ENCODE measurements at regions not wholly inside any gene's neighbourhood (a gene's known extent, or its start where the extent isn't known, plus 50 kb on each side); places are given as distances from the start of the nearest gene placed in this dataset.

DNA sequence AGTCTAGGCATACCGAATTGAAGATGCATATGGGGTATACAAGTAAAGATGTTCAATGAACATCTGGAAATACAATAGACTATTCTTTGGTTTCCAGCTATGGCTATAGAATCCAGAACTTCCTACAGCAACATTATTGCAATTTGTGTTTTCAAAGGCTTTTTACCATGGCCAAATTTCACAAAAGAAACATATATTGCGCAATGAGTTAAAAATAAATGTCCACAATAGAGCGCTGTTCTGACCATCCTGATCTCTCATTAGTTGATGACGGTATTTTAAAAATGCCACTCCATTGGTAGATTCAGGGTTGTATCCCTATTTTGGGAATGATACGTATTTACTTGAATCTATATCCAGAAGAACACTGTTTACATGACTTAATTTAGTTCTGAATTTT, 139.2 kb downstream of the LINC00632 start:
- Histone ChIP-seq H3K9me3 (no peaks in the 10 kb centered on the region), H3K36me3 (no peaks in the 10 kb centered on the region), H3K4me3 (no peak overlapping the region), H3K4me1 (replicated peaks) (no peaks in the 10 kb centered on the region), H3K27me3 (replicated peaks; ENCODE audit: insufficient read depth) (no peaks in the 10 kb centered on the region), H3K27ac (no peak overlapping the region)
- intact Hi-C loops (cut with DNase I): no loop called here
- DNase-seq (ENCODE audit: low spot score): no peak
- 94% methylated on average over 5 of the region's 5 CpGs for WGBS
- TF ChIP-seq POLR2A (IDR thresholded peaks at IDR 0.05) (no peak), POLR2AphosphoS5 (IDR thresholded peaks at IDR 0.05) (no peak)
- TF ChIP-seq, protein P1, sequence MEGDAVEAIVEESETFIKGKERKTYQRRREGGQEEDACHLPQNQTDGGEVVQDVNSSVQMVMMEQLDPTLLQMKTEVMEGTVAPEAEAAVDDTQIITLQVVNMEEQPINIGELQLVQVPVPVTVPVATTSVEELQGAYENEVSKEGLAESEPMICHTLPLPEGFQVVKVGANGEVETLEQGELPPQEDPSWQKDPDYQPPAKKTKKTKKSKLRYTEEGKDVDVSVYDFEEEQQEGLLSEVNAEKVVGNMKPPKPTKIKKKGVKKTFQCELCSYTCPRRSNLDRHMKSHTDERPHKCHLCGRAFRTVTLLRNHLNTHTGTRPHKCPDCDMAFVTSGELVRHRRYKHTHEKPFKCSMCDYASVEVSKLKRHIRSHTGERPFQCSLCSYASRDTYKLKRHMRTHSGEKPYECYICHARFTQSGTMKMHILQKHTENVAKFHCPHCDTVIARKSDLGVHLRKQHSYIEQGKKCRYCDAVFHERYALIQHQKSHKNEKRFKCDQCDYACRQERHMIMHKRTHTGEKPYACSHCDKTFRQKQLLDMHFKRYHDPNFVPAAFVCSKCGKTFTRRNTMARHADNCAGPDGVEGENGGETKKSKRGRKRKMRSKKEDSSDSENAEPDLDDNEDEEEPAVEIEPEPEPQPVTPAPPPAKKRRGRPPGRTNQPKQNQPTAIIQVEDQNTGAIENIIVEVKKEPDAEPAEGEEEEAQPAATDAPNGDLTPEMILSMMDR (IDR thresholded peaks at IDR 0.05): no peak

DNA sequence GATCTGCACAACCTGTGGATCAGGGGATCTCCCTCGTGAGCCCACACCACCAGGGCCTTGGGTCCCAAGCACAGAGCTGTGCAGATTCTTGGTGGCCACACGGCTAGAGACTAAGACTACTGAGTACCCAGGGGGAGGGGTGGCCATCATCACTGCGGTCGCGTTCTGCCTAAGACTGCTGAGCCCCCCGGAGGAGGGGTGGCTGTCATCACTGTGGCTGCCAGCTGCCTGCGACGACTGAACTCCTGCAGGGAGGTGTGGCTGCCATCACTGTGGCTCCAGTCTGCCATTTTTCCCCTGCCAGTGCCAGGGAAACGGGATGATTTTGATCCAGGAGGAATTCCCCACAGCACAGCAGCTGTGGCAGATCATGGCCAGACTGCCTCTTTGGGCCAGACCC, 141.7 kb upstream of the SPANXB1 start:
- no peak overlapping the region for H3K4me3 ChIP-seq
- H3K27ac ChIP-seq: no peak overlapping the region
- 99% methylated on average over 9 of the region's 9 CpGs for WGBS
- no peaks in the 10 kb centered on the region for H3K9me3 ChIP-seq
- H3K27me3 ChIP-seq (replicated peaks; ENCODE audit: insufficient read depth): no peaks in the 10 kb centered on the region
- no peaks in the 10 kb centered on the region for H3K36me3 ChIP-seq
- TF ChIP-seq POLR2A (IDR thresholded peaks at IDR 0.05) (no peak), POLR2AphosphoS5 (IDR thresholded peaks at IDR 0.05) (no peak)
- TF ChIP-seq, protein P1 (IDR thresholded peaks at IDR 0.05): no peak
- intact Hi-C loops (cut with DNase I): no loop called here
- no peak for DNase-seq (ENCODE audit: low spot score)
- no peaks in the 10 kb centered on the region for H3K4me1 ChIP-seq (replicated peaks)

DNA sequence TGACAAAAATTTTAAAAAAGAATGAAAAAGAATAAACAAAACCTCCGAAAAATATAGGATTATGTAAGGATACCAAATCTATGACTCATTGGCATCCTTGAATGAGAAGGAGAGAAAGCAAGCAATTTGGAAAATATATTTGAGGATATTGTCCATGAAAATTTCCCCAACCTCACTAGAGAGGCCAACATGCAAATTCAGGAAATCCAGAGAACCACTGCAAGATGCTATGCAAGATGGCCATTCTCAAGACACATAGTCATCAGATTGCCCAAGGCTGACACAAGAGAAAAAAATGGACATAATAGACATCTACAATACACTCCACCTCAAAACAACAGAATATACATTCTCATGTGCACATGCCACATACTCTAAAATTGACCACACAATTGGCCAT, 135.9 kb upstream of the SPANXB1 start:
- WGBS: 67% methylated on average over 1 of the region's 1 CpG
- no peaks in the 10 kb centered on the region for H3K36me3 ChIP-seq
- H3K4me3 ChIP-seq: no peak overlapping the region
- intact Hi-C loops (cut with DNase I): no loop called here
- no peak for DNase-seq (ENCODE audit: low spot score)
- H3K4me1 ChIP-seq (replicated peaks): no peaks in the 10 kb centered on the region
- H3K27me3 ChIP-seq (replicated peaks; ENCODE audit: insufficient read depth): no peaks in the 10 kb centered on the region
- no peaks in the 10 kb centered on the region for H3K9me3 ChIP-seq
- H3K27ac ChIP-seq: no peak overlapping the region
- TF ChIP-seq POLR2AphosphoS5 (IDR thresholded peaks at IDR 0.05): no peak
- TF ChIP-seq POLR2A (IDR thresholded peaks at IDR 0.05): no peak
- TF ChIP-seq, protein P1 (IDR thresholded peaks at IDR 0.05): no peak

DNA sequence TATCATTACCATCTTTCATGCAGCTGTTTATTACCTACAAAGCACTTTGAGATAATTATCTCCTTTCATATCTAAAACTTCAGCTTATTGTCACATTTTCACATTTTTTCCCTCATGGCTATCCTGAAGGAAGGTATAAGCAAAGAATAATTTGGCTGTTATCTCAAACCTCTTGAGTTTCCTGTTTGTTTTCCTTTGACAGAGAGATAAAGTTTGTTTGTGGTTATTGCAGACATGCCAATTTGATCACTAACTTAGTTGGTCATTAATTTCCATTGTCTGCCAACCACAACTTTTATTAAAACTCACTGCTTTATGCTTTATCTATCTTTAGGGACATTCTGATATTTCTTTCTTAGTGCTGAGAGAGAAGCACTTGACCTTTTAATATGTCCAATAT, 89.8 kb upstream of the SPANXB1 start:
- Histone ChIP-seq H3K27me3 (replicated peaks; ENCODE audit: insufficient read depth) (no peaks in the 10 kb centered on the region), H3K4me3 (no peak overlapping the region), H3K27ac (no peak overlapping the region), H3K4me1 (replicated peaks) (no peaks in the 10 kb centered on the region), H3K36me3 (no peaks in the 10 kb centered on the region), H3K9me3 (no peaks in the 10 kb centered on the region)
- intact Hi-C loops (cut with DNase I): no loop called here
- no peak for DNase-seq (ENCODE audit: low spot score)
- TF ChIP-seq POLR2AphosphoS5 (IDR thresholded peaks at IDR 0.05): no peak
- TF ChIP-seq, protein P1 (IDR thresholded peaks at IDR 0.05): no peak
- TF ChIP-seq POLR2A (IDR thresholded peaks at IDR 0.05): no peak

DNA sequence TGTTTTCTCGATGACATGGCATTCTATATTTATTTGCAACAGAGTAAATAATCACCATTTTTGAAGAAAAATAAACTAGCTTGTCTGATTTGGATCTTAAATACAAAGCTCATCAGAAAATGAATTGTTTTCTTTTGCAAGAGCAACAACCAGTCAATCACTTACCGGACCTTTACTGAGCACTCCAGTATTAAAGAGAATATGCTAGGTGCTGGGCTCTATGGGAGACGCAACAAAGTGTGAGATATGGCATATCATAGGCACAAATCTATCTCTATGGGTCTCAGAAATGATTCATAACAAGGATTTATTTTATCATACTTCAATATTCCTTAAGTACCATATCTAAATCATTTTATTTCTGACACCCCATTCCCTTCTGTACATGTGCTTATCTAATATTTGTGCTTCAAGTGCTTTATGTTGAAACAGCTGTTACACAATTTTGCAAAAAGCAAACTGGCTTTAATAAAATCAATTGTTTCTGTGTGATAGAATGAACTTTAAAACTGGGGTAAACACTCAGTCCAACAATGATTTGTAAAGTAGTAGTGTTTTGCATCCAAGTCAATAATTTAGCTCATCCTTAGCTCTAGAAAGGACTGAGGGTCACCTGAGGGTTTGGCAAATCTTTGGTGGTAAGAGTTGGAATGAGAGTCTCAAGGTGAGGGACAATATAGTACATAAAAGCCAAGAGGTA, 88.4 kb upstream of the SPANXB1 start:
- WGBS: 92% methylated on average over 3 of the region's 3 CpGs
- intact Hi-C loops (cut with DNase I): no loop called here
- Histone ChIP-seq H3K9me3 (no peaks in the 10 kb centered on the region), H3K27ac (no peak overlapping the region), H3K4me3 (no peak overlapping the region), H3K4me1 (replicated peaks) (no peaks in the 10 kb centered on the region), H3K27me3 (replicated peaks; ENCODE audit: insufficient read depth) (no peaks in the 10 kb centered on the region), H3K36me3 (no peaks in the 10 kb centered on the region)
- DNase-seq (ENCODE audit: low spot score): no peak
- TF ChIP-seq POLR2A (IDR thresholded peaks at IDR 0.05) (no peak), POLR2AphosphoS5 (IDR thresholded peaks at IDR 0.05) (no peak)
- TF ChIP-seq, protein P1 (IDR thresholded peaks at IDR 0.05): no peak
